H1 (cell line): ENCODE measurements at regions not wholly inside any gene's neighbourhood (a gene's known extent, or its start where the extent isn't known, plus 50 kb on each side); places are given as distances from the start of the nearest gene placed in this dataset.

Experiments
- CTCF ChIA-PET: fragments of 300-600 bp; sonication (Branson Sonifier 250); formaldehyde crosslinking; loops from one replicate; lab custom pipeline; 2021; ENCODE audit not compliant: partially characterized antibody; lab: Charles Lee
- POLR2A ChIA-PET: fragments of 300-600 bp; sonication (Branson Sonifier 250); formaldehyde crosslinking; loops from one replicate; lab custom pipeline; 2021; ENCODE audit warnings: inconsistent platforms; ENCODE audit not compliant: partially characterized antibody; lab: Charles Lee
- DNase-seq, 2 experiments: peaks; one replicate each; pipeline versions ENCODE4 v3.0.0 to v3.0.0-alpha.2; 2010 to 2022; ENCODE audit warnings: low spot score in 2 of 2, low read depth in 1 of 2, mixed read lengths in 1 of 2
- FAIRE-seq: peaks from 2 replicates; lab custom pipeline; 2011; peaks lifted over from hg19 to GRCh38; lab: Jason Lieb, UNC
- H2AFZ ChIP-seq: 2 replicates; pipeline ENCODE4 v1.8.1; 2012; ENCODE audit warnings: low read length, inconsistent platforms
- H2AK5ac ChIP-seq: 2 replicates; pipeline ENCODE4 v1.6.1; 2013; ENCODE audit warnings: low read depth, low read length
- H2BK120ac ChIP-seq: replicated peaks from 2 replicates; pipeline ENCODE3; 2013; ENCODE audit warnings: low read depth, low read length, inconsistent platforms
- H2BK12ac ChIP-seq: 2 replicates; pipeline ENCODE4 v1.6.1; 2013; ENCODE audit warnings: low read depth, low read length
- H2BK15ac ChIP-seq: 2 replicates; pipeline ENCODE4 v1.6.1; 2013; ENCODE audit warnings: low read length
- H2BK20ac ChIP-seq: 2 replicates; pipeline ENCODE4 v1.6.1; 2013; ENCODE audit warnings: low read length
- H2BK5ac ChIP-seq: 2 replicates; pipeline ENCODE4 v1.6.1; 2013; ENCODE audit warnings: low read depth, low read length
- H3K14ac ChIP-seq: 2 replicates; pipeline ENCODE4 v1.6.1; 2013; ENCODE audit warnings: inconsistent platforms; ENCODE audit not compliant: insufficient read length
- H3K18ac ChIP-seq: 2 replicates; pipeline ENCODE4 v1.6.1; 2013; ENCODE audit warnings: low read length; ENCODE audit errors: extremely low read depth
- H3K23ac ChIP-seq: 2 replicates; pipeline ENCODE4 v1.6.1; 2013; ENCODE audit warnings: inconsistent platforms; ENCODE audit not compliant: insufficient read length
- H3K23me2 ChIP-seq: 2 replicates; pipeline ENCODE4 v1.6.1; 2013; ENCODE audit warnings: low read depth, low read length
- H3K27ac ChIP-seq: 2 replicates; pipeline ENCODE4 v1.6.1; 2011; ENCODE audit warnings: low read depth, low read length, inconsistent platforms
- H3K27me3 ChIP-seq, 4 experiments: replicated peaks in 1 of 4; 1 replicate in 1 of 4; 2 replicates in 3 of 4; pipeline versions ENCODE4 v1.6.1 to v1.8.1; 2011 to 2013; ENCODE audit warnings: low read length in 3 of 4, mild to moderate bottlenecking in 3 of 4, inconsistent platforms in 2 of 4, mixed read lengths in 2 of 4, moderate library complexity in 1 of 4; ENCODE audit not compliant: control insufficient read depth in 3 of 4, insufficient read depth in 3 of 4; ENCODE audit errors: extremely low read depth in 1 of 4
- H3K36me3 ChIP-seq, 4 experiments: 2 replicates each; pipeline versions ENCODE4 v1.6.1 to v1.8.1; 2011 to 2013; ENCODE audit warnings: mild to moderate bottlenecking in 4 of 4, low read length in 3 of 4, moderate library complexity in 2 of 4, control low read depth in 1 of 4, inconsistent platforms in 1 of 4; ENCODE audit not compliant: insufficient read depth in 4 of 4, control insufficient read depth in 2 of 4
- H3K4ac ChIP-seq: replicated peaks from 2 replicates; pipeline ENCODE3; 2013; ENCODE audit warnings: low read length, low read depth, mixed read lengths, inconsistent platforms; ENCODE audit not compliant: insufficient read length
- H3K4me1 ChIP-seq, 4 experiments: replicated peaks in 1 of 4; 1 replicate in 1 of 4; 2 replicates in 3 of 4; pipeline versions ENCODE4 v1.6.1 to v1.8.1; 2011 to 2013; ENCODE audit warnings: low read length in 3 of 4, inconsistent platforms in 2 of 4, mixed read lengths in 1 of 4; ENCODE audit not compliant: insufficient read depth in 4 of 4, control insufficient read depth in 3 of 4
- H3K4me2 ChIP-seq, 2 experiments: 2 replicates each; pipeline versions ENCODE4 v1.6.1 to v1.8.1; 2011 to 2013; ENCODE audit warnings: low read depth in 2 of 2, low read length in 2 of 2, control low read depth in 1 of 2, inconsistent platforms in 1 of 2, mild to moderate bottlenecking in 1 of 2; ENCODE audit not compliant: insufficient read depth in 1 of 2
- H3K4me3 ChIP-seq, 4 experiments: fragments of 200-600, 300-600 bp in 1 of 4; sonication (generic), shearing (Covaris generic), sonication (Bioruptor Twin) in 1 of 4; 2 replicates each; pipeline versions ENCODE4 v1.5.1 to v1.8.1; 2011 to 2016; ENCODE audit warnings: low read length in 4 of 4, low read depth in 3 of 4, control low read depth in 2 of 4, inconsistent platforms in 2 of 4, mild to moderate bottlenecking in 2 of 4, mixed read lengths in 1 of 4, moderate library complexity in 1 of 4; ENCODE audit not compliant: insufficient read depth in 2 of 4; ENCODE audit errors: extremely low read depth in 1 of 4
- H3K56ac ChIP-seq: replicated peaks from 2 replicates; pipeline ENCODE3; 2013; ENCODE audit warnings: low read depth, mild to moderate bottlenecking, mixed read lengths, low read length, inconsistent platforms; ENCODE audit not compliant: insufficient read length
- H3K79me1 ChIP-seq: 2 replicates; pipeline ENCODE4 v1.6.1; 2013; ENCODE audit warnings: low read depth, low read length, control low read depth
- H3K79me2 ChIP-seq, 2 experiments: 2 replicates each; pipeline versions ENCODE4 v1.6.1 to v1.8.1; 2012 to 2013; ENCODE audit warnings: low read length in 2 of 2, mild to moderate bottlenecking in 2 of 2, inconsistent platforms in 1 of 2; ENCODE audit not compliant: insufficient read depth in 2 of 2, control insufficient read depth in 1 of 2
- H3K9ac ChIP-seq, 4 experiments: replicated peaks in 1 of 4; 1 replicate in 1 of 4; 2 replicates in 3 of 4; pipeline versions ENCODE4 v1.6.1 to v1.8.1; 2011 to 2013; ENCODE audit warnings: low read depth in 3 of 4, low read length in 3 of 4, control low read depth in 2 of 4, mild to moderate bottlenecking in 2 of 4, moderate library complexity in 2 of 4, inconsistent platforms in 1 of 4; ENCODE audit errors: extremely low read depth in 1 of 4
- H3K9me3 ChIP-seq, 2 experiments: 2 replicates each; pipeline versions ENCODE4 v1.6.1 to v1.8.1; 2012 to 2013; ENCODE audit warnings: mild to moderate bottlenecking in 2 of 2, moderate library complexity in 2 of 2, control low read depth in 1 of 2, inconsistent platforms in 1 of 2, low read depth in 1 of 2, low read length in 1 of 2, mixed read lengths in 1 of 2; ENCODE audit not compliant: insufficient read depth in 2 of 2
- H4K20me1 ChIP-seq, 2 experiments: replicated peaks in 1 of 2; 2 replicates each; pipeline versions ENCODE3 to v1.8.1; 2011 to 2013; ENCODE audit warnings: inconsistent platforms in 2 of 2, low read length in 2 of 2, mild to moderate bottlenecking in 1 of 2; ENCODE audit not compliant: insufficient read depth in 2 of 2, control insufficient read depth in 1 of 2
- H4K5ac ChIP-seq: 2 replicates; pipeline ENCODE4 v1.6.1; 2013; ENCODE audit warnings: low read length, low read depth, mixed read lengths, inconsistent platforms; ENCODE audit not compliant: insufficient read length
- H4K8ac ChIP-seq: 2 replicates; pipeline ENCODE4 v1.8.0; 2013; ENCODE audit warnings: mild to moderate bottlenecking, moderate library complexity, low read length, inconsistent platforms; ENCODE audit not compliant: insufficient read depth; ENCODE audit errors: extremely low read depth
- H4K91ac ChIP-seq: replicated peaks from 2 replicates; pipeline ENCODE3; 2013; ENCODE audit warnings: low read length, mixed read lengths, inconsistent platforms; ENCODE audit not compliant: insufficient read length
- ATF2 ChIP-seq: IDR thresholded peaks from 2 replicates; pipeline ENCODE4 v1.6.1; 2012; ENCODE audit warnings: low read length, inconsistent platforms
- CEBPB ChIP-seq: IDR thresholded peaks from 2 replicates; pipeline ENCODE4 v1.6.1; 2012; ENCODE audit warnings: low read depth, low read length
- CTCF ChIP-seq, 3 experiments: IDR thresholded peaks; 1 replicate in 2 of 3; 2 replicates in 1 of 3; pipeline versions ENCODE4 v1.5.1 to v1.6.1; 2011; ENCODE audit warnings: low read length in 3 of 3, mild to moderate bottlenecking in 3 of 3, inconsistent platforms in 2 of 3, low read depth in 1 of 3, moderate library complexity in 1 of 3; ENCODE audit not compliant: insufficient read depth in 1 of 3; ENCODE audit errors: control extremely low read depth in 1 of 3
- FOSL1 ChIP-seq: IDR thresholded peaks from 2 replicates; pipeline ENCODE4 v1.6.1; 2011; ENCODE audit warnings: mild to moderate bottlenecking, low read depth, low read length, moderate library complexity; ENCODE audit not compliant: insufficient read depth
- HDAC6 ChIP-seq: IDR thresholded peaks from one replicate; pipeline ENCODE4 v1.7.1; 2012; ENCODE audit warnings: low read depth, mild to moderate bottlenecking, inconsistent platforms, low read length, moderate library complexity
- WGBS, 2 experiments: shearing (Covaris generic) in 1 of 2; methylation state at CpG; one replicate each; pipeline versions ENCODE4 v1.1.6 to v1.1.7; 2013 to 2015; ENCODE audit warnings: low lambda C conversion rate in 2 of 2, mixed read lengths in 2 of 2, inconsistent platforms in 1 of 2, low coverage in 1 of 2, missing lambda C conversion rate in 1 of 2; ENCODE audit not compliant: insufficient replicate concordance in 2 of 2, insufficient coverage in 1 of 2, insufficient read length in 1 of 2; ENCODE audit errors: extremely low coverage in 1 of 2, missing lambda C conversion rate in 1 of 2; 5-methylcytosine and 5-hydroxymethylcytosine counted together

DNA sequence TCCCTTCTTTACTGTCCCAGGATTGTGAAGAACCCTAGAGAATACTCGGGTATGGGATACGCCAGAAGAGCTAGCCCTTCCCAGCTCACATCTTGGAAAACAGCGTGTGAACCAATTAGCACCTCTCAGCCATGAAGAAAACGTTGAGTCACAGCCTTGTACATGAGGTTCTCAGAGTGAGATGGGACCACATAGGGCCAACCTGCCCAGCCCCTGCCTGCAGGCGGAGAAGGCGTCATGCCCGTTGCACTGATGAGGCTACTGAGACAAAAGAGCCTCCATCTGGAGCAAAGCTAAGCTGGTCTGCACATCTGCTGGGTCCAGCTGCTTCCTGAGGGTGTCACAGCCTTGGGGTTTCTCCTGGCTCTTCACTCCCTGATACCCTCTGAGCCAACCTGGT lies 92.2 kb downstream of the LBH start:
- H3K27ac ChIP-seq = no peak overlapping the region
- DNase-seq (no peak), FAIRE-seq (no peak)
- ChIA-PET POLR2A (no interaction called here), CTCF (interaction anchor here (0.6 to 1.3 kb wide), 5 partner anchors 22 to 312 kb away, joined by 3 to 6 read pairs (median 4); no protein-coding TSS in a partner anchor)
- no peak overlapping the region for H4K91ac ChIP-seq
- H2AFZ ChIP-seq = no peak overlapping the region
- H3K4me1 ChIP-seq = peaks cover 0 to 2% (median 0%) of the 10 kb centered on the region in 4 experiments; a peak in 2 of 7 replicates
- no peak overlapping the region for H3K56ac ChIP-seq
- no peaks in the 10 kb centered on the region for H3K36me3 ChIP-seq
- H2BK12ac ChIP-seq = no peak overlapping the region
- 92% methylated on average over 7 of the region's 7 CpGs; no CpG with 5 or more reads in 1 of the 2 experiments for WGBS, 2 experiments
- no peak overlapping the region for H2BK15ac ChIP-seq
- no peak overlapping the region for H3K23ac ChIP-seq
- H4K20me1 ChIP-seq = no peaks in the 10 kb centered on the region
- no peak overlapping the region for H4K5ac ChIP-seq
- H3K9ac ChIP-seq = no peak overlapping the region
- H3K4me3 ChIP-seq = no peak overlapping the region
- peaks cover 4% of the 10 kb centered on the region; the same call in 1 of the 2 replicates for H3K23me2 ChIP-seq
- H2AK5ac ChIP-seq = no peak overlapping the region
- H3K18ac ChIP-seq = no peak overlapping the region
- H2BK20ac ChIP-seq = no peak overlapping the region
- H2BK120ac ChIP-seq = no peak overlapping the region
- TF ChIP-seq FOSL1 (no peak), CTCF (IDR thresholded peaks at IDR 0.05; ENCODE audit: control extremely low read depth in 1 of 3, insufficient read depth in 1 of 3, low read depth in 1 of 3, low read length in 3 of 3) (no peak), CEBPB (no peak), HDAC6 (no peak), ATF2 (no peak)
- TF ChIP-seq, all 59 proteins: peak for 0
- H3K79me1 ChIP-seq = no peaks in the 10 kb centered on the region
- H3K4me2 ChIP-seq = no peak overlapping the region
- no peaks in the 10 kb centered on the region; a peak in 1 of 4 replicates for H3K9me3 ChIP-seq
- H3K14ac ChIP-seq = no peak overlapping the region
- H2BK5ac ChIP-seq = no peak overlapping the region
- no peak overlapping the region for H3K4ac ChIP-seq
- no peaks in the 10 kb centered on the region for H3K79me2 ChIP-seq
- H4K8ac ChIP-seq = no peak overlapping the region
- H3K27me3 ChIP-seq = no peaks in the 10 kb centered on the region
